ENCODE measurements at regions not wholly inside any gene's neighbourhood (a gene's known extent, or its start where the extent isn't known, plus 50 kb on each side); places are given as distances from the start of the nearest gene placed in this dataset.

DNA sequence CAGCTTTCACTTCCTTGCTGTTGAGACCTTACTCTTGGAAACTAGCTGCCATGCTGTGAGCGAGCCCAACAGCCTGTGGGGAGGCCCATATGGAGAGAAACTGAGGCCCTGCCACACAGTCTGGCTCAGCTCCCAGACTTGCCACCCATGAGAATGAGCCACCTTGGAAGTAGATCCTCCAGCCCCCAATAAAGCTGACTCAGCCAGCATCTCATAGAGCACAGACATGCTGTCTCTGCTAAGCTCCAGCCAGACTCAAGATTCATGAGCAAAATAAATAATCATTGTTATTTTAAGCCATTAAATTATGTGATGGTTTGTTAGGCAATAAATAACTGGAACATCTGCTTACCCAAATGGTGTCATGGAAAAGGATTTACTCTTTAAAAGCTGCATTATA lies 53.6 kb upstream of the DDX18 start:
- TF ChIP-seq CTCF (IDR thresholded peaks at IDR 0.05) = no peak
- no peak for TF ChIP-seq EZH2phosphoT487 (IDR thresholded peaks at IDR 0.05)
- no peak for TF ChIP-seq EZH2 (IDR thresholded peaks at IDR 0.05)

Data from neural progenitor cell (in vitro differentiated cells).